Stimulated activated naive B cell treated with anti-CD40 and anti-IgM and Interleukin-4, amounts not matched to agents 10 μg/mL and 1 μg/mL and 100 μg/mL, for 72 hours (primary cell): ENCODE measurements at regions not wholly inside any gene's neighbourhood (a gene's known extent, or its start where the extent isn't known, plus 50 kb on each side); places are given as distances from the start of the nearest gene placed in this dataset.
A peak's percentile ranks its signal among the peaks of the same experiment; 100 is the strongest.
"Not testable (repeated sequence)": the region's sequence is repeated elsewhere in the genome, so short reads cannot be mapped to it uniquely, and the experiment has no call there.

ENCODE experiments used
- ATAC-seq, 2 donors: fragments of 150-1000 bp; cut with Tn5 transposase; replicated peaks; 2 replicates each; pipeline ENCODE4 v1.10.0; 2021; ENCODE audit warnings: moderate library complexity in 1 of 2
- DNase-seq: peaks from one replicate; pipeline ENCODE4 v3.0.0; 2021
- H3K27ac Mint-ChIP-seq: one replicate; pipeline ENCODE4 v1.8.0; 2022; ENCODE audit warnings: mild to moderate bottlenecking, mixed read lengths
- H3K27me3 Mint-ChIP-seq, 2 donors: one replicate each; pipeline ENCODE4 v1.8.0; 2022; ENCODE audit warnings: mixed read lengths in 2 of 2
- H3K36me3 Mint-ChIP-seq, 2 donors: one replicate each; pipeline ENCODE4 v1.8.0; 2022; ENCODE audit warnings: mixed read lengths in 2 of 2, mild to moderate bottlenecking in 1 of 2
- H3K4me1 Mint-ChIP-seq, 2 donors: one replicate each; pipeline ENCODE4 v1.8.0; 2022; ENCODE audit warnings: mixed read lengths in 2 of 2, mild to moderate bottlenecking in 1 of 2
- H3K4me3 Mint-ChIP-seq, 2 donors: one replicate each; pipeline ENCODE4 v1.8.0; 2022; ENCODE audit warnings: mild to moderate bottlenecking in 2 of 2, mixed read lengths in 2 of 2, moderate library complexity in 1 of 2
- H3K9me3 Mint-ChIP-seq, 2 donors: one replicate each; pipeline ENCODE4 v1.8.0; 2022; ENCODE audit warnings: mixed read lengths in 2 of 2, mild to moderate bottlenecking in 1 of 2

GRCh38 chr5:135170500-135170899 is 136.5 kb upstream of the PITX1 start:
- ATAC-seq (peak in 1 of 2 donors; percentile 34), DNase-seq (no peak)
- Mint-ChIP-seq H3K27ac (no peak overlapping the region), H3K36me3 (no peaks in the 10 kb centered on the region), H3K4me1 (peaks cover 0 to 2% of the 10 kb centered on the region in 2 donors), H3K9me3 (peaks cover 0 to 2% of the 10 kb centered on the region in 2 donors), H3K27me3 (peaks cover 29 to 71% of the 10 kb centered on the region in 2 donors), H3K4me3 (no peak overlapping the region)

- ATAC-seq (no peak), DNase-seq (no peak)
- Mint-ChIP-seq H3K9me3 (peaks cover 0 to 4% of the 10 kb centered on the region in 2 donors), H3K27ac (no peak overlapping the region), H3K4me1 (peaks cover 0 to 2% of the 10 kb centered on the region in 2 donors), H3K36me3 (no peaks in the 10 kb centered on the region), H3K4me3 (no peak overlapping the region), H3K27me3 (peaks cover 29 to 69% of the 10 kb centered on the region in 2 donors)
These were observed 135.7 kb upstream of the PITX1 start for GRCh38 chr5:135169753-135170152.

GRCh38 chr5:135167634-135168033 is 133.6 kb upstream of the PITX1 start:
- DNase-seq, result no peak
- Mint-ChIP-seq H3K27ac (no peak overlapping the region), H3K9me3 (peaks cover 0 to 4% of the 10 kb centered on the region in 2 donors), H3K4me1 (peaks cover 0 to 2% of the 10 kb centered on the region in 2 donors), H3K4me3 (no peak overlapping the region), H3K36me3 (no peaks in the 10 kb centered on the region), H3K27me3 (peaks cover 37 to 56% of the 10 kb centered on the region in 2 donors)
- ATAC-seq, result no peak

GRCh38 chr5:135164873-135165614 is 131.0 kb upstream of the PITX1 start:
- peaks cover 18 to 46% of the 10 kb centered on the region in 2 donors for H3K27me3 Mint-ChIP-seq
- not testable (repeated sequence) for H3K27ac Mint-ChIP-seq, H3K9me3 Mint-ChIP-seq, H3K4me3 Mint-ChIP-seq, H3K36me3 Mint-ChIP-seq, ATAC-seq, H3K4me1 Mint-ChIP-seq, DNase-seq

GRCh38 chr5:135163964-135164363 is 129.9 kb upstream of the PITX1 start:
- ATAC-seq (no peak), DNase-seq (no peak)
- H3K9me3 Mint-ChIP-seq, result peaks cover 7 to 13% of the 10 kb centered on the region in 2 donors
- H3K27me3 Mint-ChIP-seq, result peaks cover 22 to 43% of the 10 kb centered on the region in 2 donors
- H3K36me3 Mint-ChIP-seq, result peaks cover 0 to 3% of the 10 kb centered on the region in 2 donors
- H3K27ac Mint-ChIP-seq, result no peak overlapping the region
- no peaks in the 10 kb centered on the region for H3K4me1 Mint-ChIP-seq
- no peak overlapping the region for H3K4me3 Mint-ChIP-seq

- DNase-seq (no peak), ATAC-seq (no peak)
- Mint-ChIP-seq H3K4me3 (no peak overlapping the region), H3K27me3 (peaks cover 22 to 38% of the 10 kb centered on the region in 2 donors), H3K27ac (no peak overlapping the region), H3K4me1 (no peaks in the 10 kb centered on the region), H3K36me3 (peaks cover 0 to 6% of the 10 kb centered on the region in 2 donors), H3K9me3 (peaks cover 12 to 17% of the 10 kb centered on the region in 2 donors)
These were observed 129.4 kb upstream of the PITX1 start for GRCh38 chr5:135163391-135163790.

GRCh38 chr5:135162661-135163265 is 128.7 kb upstream of the PITX1 start:
- Mint-ChIP-seq H3K4me3 (no peak overlapping the region), H3K36me3 (peaks cover 0 to 6% of the 10 kb centered on the region in 2 donors), H3K27me3 (peaks cover 22 to 35% of the 10 kb centered on the region in 2 donors), H3K4me1 (no peaks in the 10 kb centered on the region), H3K27ac (no peak overlapping the region), H3K9me3 (peaks cover 16 to 20% of the 10 kb centered on the region in 2 donors)
- no peak for ATAC-seq
- DNase-seq, result no peak

- Mint-ChIP-seq H3K4me1 (no peaks in the 10 kb centered on the region), H3K4me3 (no peak overlapping the region), H3K36me3 (peaks cover 6 to 7% of the 10 kb centered on the region in 2 donors), H3K27me3 (peaks cover 15 to 23% of the 10 kb centered on the region in 2 donors), H3K27ac (no peak overlapping the region), H3K9me3 (peaks cover 26 to 30% of the 10 kb centered on the region in 2 donors)
- ATAC-seq (no peak), DNase-seq (no peak)
These were observed 127.2 kb upstream of the PITX1 start for GRCh38 chr5:135161221-135161620.

- Mint-ChIP-seq H3K4me3 (no peak overlapping the region), H3K27me3 (peaks cover 15 to 29% of the 10 kb centered on the region in 2 donors), H3K27ac (no peak overlapping the region)
These were observed 126.1 kb upstream of the PITX1 start for GRCh38 chr5:135160036-135160675.

GRCh38 chr5:135159626-135160025 is 125.6 kb upstream of the PITX1 start:
- Mint-ChIP-seq H3K36me3 (peaks cover 6 to 7% of the 10 kb centered on the region in 2 donors), H3K4me3 (no peak overlapping the region), H3K9me3 (peaks cover 26% of the 10 kb centered on the region in 2 donors), H3K4me1 (no peaks in the 10 kb centered on the region), H3K27ac (no peak overlapping the region), H3K27me3 (peaks cover 15 to 29% of the 10 kb centered on the region in 2 donors)
- DNase-seq, result no peak
- ATAC-seq, result no peak

More at GRCh38 chr5:135160036-135160675, 126.1 kb upstream of the PITX1 start:
- no peaks in the 10 kb centered on the region for H3K4me1 Mint-ChIP-seq
- ATAC-seq, result no peak
- peaks cover 26% of the 10 kb centered on the region in 2 donors for H3K9me3 Mint-ChIP-seq
- no peak for DNase-seq
- H3K36me3 Mint-ChIP-seq, result peaks cover 6 to 7% of the 10 kb centered on the region in 2 donors

GRCh38 chr5:135158982-135159381 is 125.0 kb upstream of the PITX1 start:
- H3K9me3 Mint-ChIP-seq, result peaks cover 26% of the 10 kb centered on the region in 2 donors
- H3K36me3 Mint-ChIP-seq, result peaks cover 6 to 7% of the 10 kb centered on the region in 2 donors
- ATAC-seq (no peak), DNase-seq (no peak)
- peaks cover 11 to 28% of the 10 kb centered on the region in 2 donors for H3K27me3 Mint-ChIP-seq
- no peak overlapping the region for H3K4me3 Mint-ChIP-seq
- H3K27ac Mint-ChIP-seq, result no peak overlapping the region
- H3K4me1 Mint-ChIP-seq, result no peaks in the 10 kb centered on the region

- Mint-ChIP-seq H3K4me3 (no peak overlapping the region), H3K4me1 (no peaks in the 10 kb centered on the region), H3K27ac (no peak overlapping the region), H3K36me3 (peaks cover 6 to 7% of the 10 kb centered on the region in 2 donors), H3K9me3 (peaks cover 26% of the 10 kb centered on the region in 2 donors), H3K27me3 (peaks cover 11 to 21% of the 10 kb centered on the region in 2 donors)
- DNase-seq (no peak), ATAC-seq (no peak)
These were observed 124.3 kb upstream of the PITX1 start for GRCh38 chr5:135158314-135158697.

- peaks cover 26% of the 10 kb centered on the region in 2 donors for H3K9me3 Mint-ChIP-seq
- DNase-seq (no peak), ATAC-seq (no peak)
- H3K4me3 Mint-ChIP-seq, result no peak overlapping the region
- peaks cover 6 to 7% of the 10 kb centered on the region in 2 donors for H3K36me3 Mint-ChIP-seq
- peaks cover 12 to 21% of the 10 kb centered on the region in 2 donors for H3K27me3 Mint-ChIP-seq
- H3K27ac Mint-ChIP-seq, result no peak overlapping the region
- H3K4me1 Mint-ChIP-seq, result no peaks in the 10 kb centered on the region
These were observed 123.6 kb upstream of the PITX1 start for GRCh38 chr5:135157421-135158313.
